OCI-LY1 (cell line): ENCODE measurements at regions not wholly inside any gene's neighbourhood (a gene's known extent, or its start where the extent isn't known, plus 50 kb on each side); places are given as distances from the start of the nearest gene placed in this dataset.

Experiments
- EZH2 ChIP-seq: fragments of 200-600 bp; sonication (generic), shearing (Covaris generic); IDR thresholded peaks from 2 replicates; pipeline ENCODE4 v1.8.0; 2017; ENCODE audit warnings: borderline replicate concordance, mixed run types, mild to moderate bottlenecking, antibody characterized with exemption, low read length, moderate library complexity, mixed read lengths
- TF ChIP-seq, protein P1 (sequence below): fragments of 200-600 bp; sonication (generic), shearing (Covaris generic); IDR thresholded peaks from 2 replicates; pipeline ENCODE4 v1.5.1; 2017; ENCODE audit warnings: mild to moderate bottlenecking, antibody characterized with exemption, low read length, moderate library complexity, mixed read lengths

DNA sequence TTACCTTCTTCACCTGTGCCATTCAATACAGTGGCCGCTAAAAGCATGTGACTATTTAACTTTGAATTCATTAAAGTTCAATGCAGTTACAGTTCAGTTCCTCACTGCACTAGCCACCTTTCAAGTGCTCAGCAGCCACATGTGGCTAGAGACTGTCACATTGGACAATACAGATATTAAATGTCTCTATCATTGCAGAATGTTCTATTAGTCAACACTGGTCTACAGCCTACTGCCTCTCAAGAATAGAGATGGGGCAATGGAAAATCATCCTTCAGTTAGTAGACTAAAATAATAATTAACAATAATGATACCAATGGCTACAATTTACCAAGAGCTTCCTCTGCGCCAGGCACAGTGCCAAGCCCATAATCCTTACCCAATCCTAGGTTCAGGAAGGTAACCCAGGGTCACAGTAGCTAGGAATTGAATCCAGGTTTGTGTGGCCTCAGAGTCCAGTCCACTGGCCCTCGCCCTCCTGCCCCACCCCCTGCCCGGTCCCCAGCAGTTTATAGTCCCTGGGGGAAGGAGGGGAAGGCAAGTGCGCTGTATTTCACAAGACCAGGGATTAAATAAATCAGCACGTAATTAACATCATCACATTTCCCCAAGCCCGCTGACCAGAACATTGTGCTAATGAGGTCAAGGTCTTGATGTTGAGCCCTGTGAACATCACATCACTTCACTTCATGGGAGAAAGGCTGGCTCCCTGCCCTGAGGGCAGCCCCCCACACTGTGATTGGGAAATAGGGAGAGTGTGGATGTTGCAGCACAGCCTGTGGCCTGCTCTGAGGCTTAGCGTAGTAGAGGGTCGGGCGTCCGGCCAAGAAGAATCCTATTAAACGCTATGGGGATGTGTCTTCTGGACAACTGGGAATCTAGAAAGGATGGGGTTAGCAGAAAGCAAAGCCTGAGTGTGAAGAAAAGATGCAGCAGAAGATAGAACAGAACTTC is 147.2 kb downstream of the VEGFA start:
- no peak for TF ChIP-seq EZH2
- TF ChIP-seq, protein P1, sequence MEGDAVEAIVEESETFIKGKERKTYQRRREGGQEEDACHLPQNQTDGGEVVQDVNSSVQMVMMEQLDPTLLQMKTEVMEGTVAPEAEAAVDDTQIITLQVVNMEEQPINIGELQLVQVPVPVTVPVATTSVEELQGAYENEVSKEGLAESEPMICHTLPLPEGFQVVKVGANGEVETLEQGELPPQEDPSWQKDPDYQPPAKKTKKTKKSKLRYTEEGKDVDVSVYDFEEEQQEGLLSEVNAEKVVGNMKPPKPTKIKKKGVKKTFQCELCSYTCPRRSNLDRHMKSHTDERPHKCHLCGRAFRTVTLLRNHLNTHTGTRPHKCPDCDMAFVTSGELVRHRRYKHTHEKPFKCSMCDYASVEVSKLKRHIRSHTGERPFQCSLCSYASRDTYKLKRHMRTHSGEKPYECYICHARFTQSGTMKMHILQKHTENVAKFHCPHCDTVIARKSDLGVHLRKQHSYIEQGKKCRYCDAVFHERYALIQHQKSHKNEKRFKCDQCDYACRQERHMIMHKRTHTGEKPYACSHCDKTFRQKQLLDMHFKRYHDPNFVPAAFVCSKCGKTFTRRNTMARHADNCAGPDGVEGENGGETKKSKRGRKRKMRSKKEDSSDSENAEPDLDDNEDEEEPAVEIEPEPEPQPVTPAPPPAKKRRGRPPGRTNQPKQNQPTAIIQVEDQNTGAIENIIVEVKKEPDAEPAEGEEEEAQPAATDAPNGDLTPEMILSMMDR: no peak
